Activated naive CD4-positive, alpha-beta T cell treated with anti-CD3 and anti-CD28 coated beads, Interleukin-2, amount 50 U/mL, for 16 hours (primary cell): ENCODE measurements at regions not wholly inside any gene's neighbourhood (a gene's known extent, or its start where the extent isn't known, plus 50 kb on each side); places are given as distances from the start of the nearest gene placed in this dataset.
"Not testable (repeated sequence)": the region's sequence is repeated elsewhere in the genome, so short reads cannot be mapped to it uniquely, and the experiment has no call there.

Experiments used
- DNase-seq: peaks from one replicate; pipeline ENCODE4 v3.0.0-alpha.2; 2020

- DNase-seq: not testable (repeated sequence)
These were observed 169.6 kb upstream of the TP53TG3 start for GRCh38 chr16:32845572-32845971.

- DNase-seq: not testable (repeated sequence)
These were observed 166.9 kb upstream of the TP53TG3 start for GRCh38 chr16:32842844-32843243.

- not testable (repeated sequence) for DNase-seq
These were observed 131.3 kb upstream of the TP53TG3 start for GRCh38 chr16:32807280-32807679.

GRCh38 chr16:32805639-32806038, 129.7 kb upstream of the TP53TG3 start:
- not testable (repeated sequence) for DNase-seq
